ENCODE measurements at regions not wholly inside any gene's neighbourhood (a gene's known extent, or its start where the extent isn't known, plus 50 kb on each side); places are given as distances from the start of the nearest gene placed in this dataset.

GRCh38 chr22:48331691-48332220 is 1495.9 kb downstream of the BRD1 start:
- H3K4me3 ChIP-seq (ENCODE audit: low read length) = no peak overlapping the region
- no peak for TF ChIP-seq CTCF (IDR thresholded peaks at IDR 0.05; ENCODE audit: insufficient read depth, low read depth, low read length, missing control alignments)
- no peak for DNase-seq (ENCODE audit: low read depth)

- H3K4me3 ChIP-seq (ENCODE audit: low read length) = no peak overlapping the region
- DNase-seq (ENCODE audit: low read depth) = no peak
- TF ChIP-seq CTCF (IDR thresholded peaks at IDR 0.05; ENCODE audit: insufficient read depth, low read depth, low read length, missing control alignments) = no peak
Observed at GRCh38 chr22:48331266-48331665, 1496.4 kb downstream of the BRD1 start.

- TF ChIP-seq CTCF (IDR thresholded peaks at IDR 0.05; ENCODE audit: insufficient read depth, low read depth, low read length, missing control alignments) = no peak
- no peak for DNase-seq (ENCODE audit: low read depth)
- no peak overlapping the region for H3K4me3 ChIP-seq (ENCODE audit: low read length)
Observed at GRCh38 chr22:48327721-48328120, 1500.0 kb downstream of the BRD1 start.

- no peak for TF ChIP-seq CTCF (IDR thresholded peaks at IDR 0.05; ENCODE audit: insufficient read depth, low read depth, low read length, missing control alignments)
- DNase-seq (ENCODE audit: low read depth) = no peak
- H3K4me3 ChIP-seq (ENCODE audit: low read length) = no peak overlapping the region
Observed at GRCh38 chr22:48323746-48324145, 1503.9 kb downstream of the BRD1 start.

- no peak for DNase-seq (ENCODE audit: low read depth)
- no peak for TF ChIP-seq CTCF (IDR thresholded peaks at IDR 0.05; ENCODE audit: insufficient read depth, low read depth, low read length, missing control alignments)
- no peak overlapping the region for H3K4me3 ChIP-seq (ENCODE audit: low read length)
Observed at GRCh38 chr22:48322907-48323306, 1504.8 kb downstream of the BRD1 start.

GRCh38 chr22:48321986-48322545 is 1505.6 kb downstream of the BRD1 start:
- no peak for DNase-seq (ENCODE audit: low read depth)
- no peak for TF ChIP-seq CTCF (IDR thresholded peaks at IDR 0.05; ENCODE audit: insufficient read depth, low read depth, low read length, missing control alignments)
- H3K4me3 ChIP-seq (ENCODE audit: low read length) = no peak overlapping the region

Data from epithelial cell of esophagus (primary cell).